NCI-H1436 treated with DMSO at 0.1 percent for 48 hours (cell line): ENCODE measurements at regions not wholly inside any gene's neighbourhood (a gene's known extent, or its start where the extent isn't known, plus 50 kb on each side); places are given as distances from the start of the nearest gene placed in this dataset.

Experiments used
- DNase-seq: peaks from one replicate; lab custom pipeline; 2025; lab: John Stamatoyannopoulos, UW

DNA sequence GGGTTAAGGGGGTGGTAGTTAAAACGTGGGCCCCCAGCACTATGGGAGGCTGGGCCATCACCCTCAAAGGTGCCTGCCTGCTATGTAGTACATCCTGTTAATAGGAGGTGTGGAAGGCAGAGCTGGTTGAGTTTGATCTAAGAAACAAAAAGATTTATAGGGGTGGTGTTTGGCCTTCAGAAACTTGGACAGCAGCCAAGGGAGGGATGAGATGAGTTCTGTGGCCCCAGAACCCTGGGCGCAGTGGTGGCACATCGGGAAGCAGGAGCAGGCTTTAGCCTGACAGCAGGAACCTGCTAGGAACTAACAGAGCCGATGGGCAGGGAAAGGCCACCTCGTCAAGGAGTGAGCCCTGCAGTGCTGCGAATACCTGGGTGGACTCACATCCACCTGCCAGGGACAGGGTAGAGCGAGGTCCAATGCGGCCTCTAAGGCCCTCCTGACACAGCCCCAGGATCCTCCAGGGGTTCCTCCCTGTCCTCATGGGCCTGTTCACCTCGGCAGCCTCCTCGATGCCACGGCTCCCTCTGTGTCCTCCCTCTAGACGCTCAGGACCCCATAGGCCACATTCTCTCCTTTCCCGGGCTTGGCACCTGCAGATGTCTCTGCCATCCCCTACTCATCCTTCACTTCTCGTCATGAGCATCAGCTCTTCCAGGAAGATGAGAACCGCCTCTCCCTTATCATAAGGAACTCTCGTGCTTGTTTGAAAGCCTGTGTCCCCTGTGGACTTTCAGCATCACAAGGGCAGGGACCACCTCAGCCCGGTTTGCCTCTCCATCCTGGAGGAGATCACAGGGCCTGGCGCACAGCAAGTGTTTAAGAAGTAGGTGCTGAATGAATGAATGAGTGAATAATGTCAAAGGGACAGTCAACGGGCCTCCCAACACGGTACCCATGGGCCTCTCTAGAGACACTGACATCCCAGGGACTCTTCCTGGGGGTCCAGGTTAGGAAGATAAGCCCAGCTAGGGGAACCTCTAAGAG, 103.5 kb upstream of the TNRC6C start:
- no peak for DNase-seq

DNA sequence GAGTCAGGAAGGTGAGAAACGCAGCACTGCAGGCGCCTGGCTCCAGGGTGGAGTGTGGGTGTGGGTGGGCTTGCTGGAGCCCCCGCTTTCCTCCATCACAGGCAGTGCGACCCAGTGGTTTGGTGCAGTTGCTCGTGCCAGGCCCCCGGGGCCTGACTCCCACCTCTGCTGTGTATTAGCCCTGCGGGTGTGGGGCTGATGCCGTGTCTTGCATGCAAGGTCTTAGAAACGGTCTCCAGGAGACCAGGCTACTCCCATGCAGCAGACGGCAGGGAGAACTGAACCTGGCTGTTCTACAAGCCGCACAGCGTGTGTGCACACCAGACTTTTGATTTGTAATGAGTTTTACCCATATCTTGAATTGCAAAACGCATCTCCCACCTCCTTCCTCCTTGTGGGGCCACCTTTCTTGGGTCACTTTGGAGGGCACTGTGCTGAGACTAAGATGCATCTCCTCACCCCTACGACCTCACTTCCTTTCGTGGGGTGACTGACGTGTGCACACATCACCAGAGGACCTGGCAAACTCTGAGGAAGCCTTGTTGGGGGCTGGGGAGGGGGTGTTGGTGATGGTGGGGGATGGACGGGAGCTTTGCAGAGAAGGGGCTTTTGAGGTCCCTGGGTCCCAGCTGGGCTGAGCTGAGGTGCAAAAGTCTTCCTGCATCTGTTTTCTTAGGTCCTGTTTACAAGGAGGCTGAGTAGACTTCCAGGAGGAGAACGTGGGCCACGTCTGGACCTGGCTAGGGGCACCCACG, 101.8 kb upstream of the TNRC6C start:
- DNase-seq, result no peak

DNA sequence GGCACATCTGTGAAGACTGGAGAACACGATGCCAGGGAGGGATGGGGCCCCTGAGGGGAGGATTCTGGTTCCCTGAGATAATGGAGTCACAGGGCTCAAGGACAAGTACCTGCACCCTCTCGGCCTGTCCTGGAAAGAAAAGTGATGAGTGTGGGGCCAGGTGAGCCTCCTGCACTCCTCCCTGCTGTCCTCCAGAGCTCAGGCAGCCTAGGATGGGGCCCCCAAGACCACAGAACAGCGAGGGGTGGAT, 101.3 kb upstream of the TNRC6C start:
- no peak for DNase-seq

DNA sequence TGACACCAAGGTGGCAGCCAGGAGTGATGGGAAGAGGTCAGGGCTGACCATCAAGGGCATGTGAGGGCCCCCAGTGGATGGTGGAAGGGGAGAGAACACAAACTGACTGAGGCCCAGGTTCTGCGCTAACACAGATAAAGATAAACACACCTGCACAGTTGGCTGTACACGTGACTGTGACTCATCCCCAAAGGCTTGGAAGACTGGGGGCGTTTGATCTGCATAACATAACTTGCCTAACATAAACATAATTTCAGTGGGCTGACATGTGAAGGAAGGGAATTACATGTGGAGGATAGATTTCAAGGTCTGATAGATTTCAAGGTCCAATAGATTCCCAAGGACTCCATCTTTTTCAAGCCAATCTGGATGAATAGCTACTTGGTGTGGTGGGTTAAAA, 100.9 kb upstream of the TNRC6C start:
- DNase-seq, result no peak

GRCh38 chr17:77858291-77859034, 100.0 kb upstream of the TNRC6C start:
- DNase-seq, result no peak

DNA sequence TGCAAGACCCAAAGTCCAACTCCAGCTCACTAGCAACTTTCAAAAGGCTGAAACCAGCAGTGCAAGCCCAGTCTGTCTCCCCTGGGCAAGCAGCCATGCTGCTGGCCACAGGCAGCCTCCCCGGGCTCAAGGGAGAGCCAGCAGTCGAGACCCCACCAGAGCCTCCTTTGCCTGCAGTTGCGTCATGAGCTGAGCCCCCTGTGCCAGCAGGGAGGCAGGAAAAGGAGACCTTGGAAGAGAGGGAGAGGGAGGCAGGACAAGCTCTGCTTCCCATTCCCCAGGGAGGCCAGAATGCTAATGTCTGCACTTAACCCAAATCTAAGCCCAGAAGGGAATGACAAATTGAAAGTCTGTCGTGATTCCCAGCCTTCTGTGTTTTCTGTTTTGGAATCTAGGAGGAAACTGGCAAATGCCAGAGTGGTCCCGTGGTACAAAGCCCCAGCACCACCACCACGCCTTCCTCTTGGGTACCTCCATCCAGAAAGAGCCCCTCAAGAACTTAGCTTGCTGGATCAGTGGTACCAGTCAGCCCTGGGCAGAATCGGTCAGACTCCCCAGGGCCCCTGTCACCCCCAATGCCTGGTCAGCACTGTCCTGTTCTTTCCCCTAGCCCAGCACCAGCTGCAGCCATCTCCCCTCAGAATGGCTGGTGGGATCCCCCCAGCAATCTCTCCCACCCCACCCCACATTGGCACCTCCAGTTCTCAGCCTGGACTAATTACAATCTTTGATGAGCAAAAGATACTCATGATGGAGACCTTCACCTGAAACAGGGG, 99.3 kb upstream of the TNRC6C start:
- DNase-seq, result no peak

DNA sequence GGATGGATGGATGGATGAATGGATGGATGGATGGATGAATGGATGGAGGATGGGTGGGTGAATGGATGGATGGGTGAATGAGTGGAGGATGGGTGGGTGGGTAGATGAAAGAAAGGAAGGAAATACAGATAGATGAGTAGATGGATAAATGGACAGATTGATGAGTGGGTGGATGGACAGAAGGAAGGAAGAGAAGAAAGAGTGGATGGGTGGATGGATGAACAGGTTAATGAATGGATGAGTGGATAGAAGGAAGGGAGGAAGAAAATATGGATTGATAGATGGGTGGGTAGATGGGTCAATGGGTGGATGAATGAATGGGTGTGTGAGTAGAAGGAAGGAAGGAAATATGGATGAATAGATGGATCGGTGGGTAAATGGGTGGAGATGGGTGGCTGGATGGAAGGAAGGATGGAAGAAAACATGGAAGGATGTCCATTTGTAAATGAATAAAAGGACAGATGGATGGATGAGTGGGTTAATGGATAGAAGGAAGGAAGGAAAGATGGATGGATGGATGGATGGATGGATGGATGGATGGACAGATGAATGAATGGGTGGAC, 97.3 kb upstream of the TNRC6C start:
- DNase-seq, result no peak

DNA sequence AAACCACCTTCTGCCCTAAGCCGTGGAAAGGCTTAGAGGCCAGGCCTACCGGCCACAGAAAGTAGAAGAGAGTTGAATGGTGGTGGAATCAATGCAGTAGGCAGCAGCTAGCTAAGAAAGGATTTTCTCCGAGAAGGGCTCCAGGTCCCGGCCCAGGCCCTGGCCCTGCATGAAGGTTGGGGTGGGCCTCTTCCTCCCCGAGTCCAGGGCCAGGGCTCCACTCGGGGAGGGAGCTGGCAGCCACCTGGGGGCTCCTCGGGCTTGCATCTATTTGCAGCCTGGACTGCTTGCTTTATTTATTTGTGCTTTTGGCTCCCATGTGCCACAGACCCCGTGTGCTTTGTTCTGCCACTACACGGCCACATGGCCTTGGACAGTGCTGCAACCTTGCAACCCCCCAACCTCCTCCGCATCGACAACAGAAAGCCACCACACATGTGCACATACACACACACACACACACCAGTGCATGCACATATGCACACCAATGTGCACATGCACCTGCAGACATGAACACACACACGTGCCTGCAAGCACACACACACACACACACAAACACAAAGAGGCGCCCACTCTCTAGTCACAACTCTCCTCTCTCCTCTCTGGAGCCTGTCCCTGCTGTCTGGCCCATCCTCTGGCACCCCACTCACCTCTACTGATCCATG, 96.4 kb upstream of the TNRC6C start:
- no peak for DNase-seq

GRCh38 chr17:77862890-77863813, 95.4 kb upstream of the TNRC6C start:
- DNase-seq, result no peak

DNA sequence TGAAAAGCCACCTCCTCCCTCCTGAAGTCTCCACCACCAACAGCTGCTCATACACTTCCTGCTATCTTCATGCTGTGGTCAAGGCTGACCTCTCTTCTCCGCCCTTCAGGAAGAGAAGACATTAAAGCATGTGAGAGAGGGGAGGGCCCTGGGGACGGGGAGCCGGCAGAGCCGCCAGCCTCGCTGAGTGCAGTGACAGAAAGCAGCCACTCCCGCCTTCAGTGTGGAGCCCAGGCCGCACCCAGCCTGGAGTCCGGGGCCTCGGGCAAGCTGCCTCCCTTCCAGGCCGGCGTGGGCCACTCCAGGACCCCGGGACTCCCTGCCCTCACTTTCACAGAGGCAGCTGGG, 94.7 kb upstream of the TNRC6C start:
- DNase-seq, result no peak

GRCh38 chr17:77864234-77865111, 94.0 kb upstream of the TNRC6C start:
- DNase-seq, result no peak

- no peak for DNase-seq
These were observed 93.3 kb upstream of the TNRC6C start for GRCh38 chr17:77865112-77865611.

- DNase-seq, result no peak
These were observed 92.8 kb upstream of the TNRC6C start for GRCh38 chr17:77865716-77866115.

GRCh38 chr17:77867308-77867781, 91.2 kb upstream of the TNRC6C start:
- no peak for DNase-seq

DNA sequence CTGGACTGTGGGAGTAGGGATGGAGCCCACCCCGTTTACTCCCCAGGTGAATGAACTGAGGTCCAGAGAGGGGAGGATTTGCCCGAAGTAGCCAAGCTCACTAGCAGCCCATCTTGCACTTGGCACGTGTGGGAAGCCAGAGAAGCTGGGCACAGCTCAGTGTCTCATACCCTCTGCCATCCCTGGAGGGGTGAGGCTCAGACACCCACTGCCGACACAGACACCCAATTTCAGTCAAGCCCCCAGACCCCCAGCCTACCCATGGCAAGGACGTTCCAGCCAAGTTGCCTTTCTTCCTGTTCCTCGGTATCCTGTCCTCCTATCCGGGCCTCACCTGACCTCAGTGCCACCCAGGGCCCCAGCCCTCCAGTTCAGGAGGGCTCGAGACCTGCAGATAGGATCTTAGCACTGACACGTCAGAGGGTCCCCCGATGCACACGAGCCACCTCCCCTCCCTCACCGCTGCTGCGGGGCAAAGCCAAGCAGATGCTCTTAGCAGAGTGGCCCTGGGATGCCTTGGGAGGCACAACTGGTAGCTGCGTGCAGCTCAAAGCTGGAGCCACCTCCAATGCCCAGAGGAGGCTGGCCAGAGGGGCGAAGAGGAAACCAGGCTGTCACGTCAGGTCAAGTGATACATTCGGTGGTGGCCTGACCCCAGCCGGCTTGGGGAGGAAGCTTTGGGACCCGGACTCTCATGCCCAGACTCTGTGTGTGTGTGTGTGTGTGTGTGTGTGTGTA, 90.4 kb upstream of the TNRC6C start:
- DNase-seq, result no peak

DNA sequence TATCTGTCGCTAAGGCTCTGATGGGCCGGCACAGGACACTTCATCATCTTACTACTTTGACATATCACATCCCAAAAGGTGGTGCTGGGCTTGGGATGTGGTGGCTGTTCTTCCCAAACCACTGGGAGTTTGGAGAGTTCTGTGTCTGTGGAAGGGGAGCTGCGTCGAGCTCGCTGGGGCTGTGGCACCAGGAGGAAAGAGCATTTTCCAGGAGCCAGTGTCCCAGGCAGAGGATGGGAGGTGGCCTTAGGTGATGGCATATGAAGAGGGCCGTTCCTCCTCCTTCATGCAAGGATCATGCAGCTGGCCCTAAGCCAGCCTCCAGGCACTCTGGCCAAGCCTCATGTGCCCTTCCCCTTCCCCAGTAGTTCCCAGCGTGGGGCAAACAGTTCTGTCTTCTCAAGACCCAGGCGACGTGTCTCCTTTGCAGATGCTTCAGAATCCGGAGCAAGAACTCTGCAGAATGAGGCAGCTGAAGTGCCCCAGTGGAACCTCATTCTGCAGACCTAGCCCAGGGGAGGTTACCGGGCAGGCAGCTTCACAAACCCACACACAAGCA, 89.4 kb upstream of the TNRC6C start:
- no peak for DNase-seq

GRCh38 chr17:77869665-77870132, 88.8 kb upstream of the TNRC6C start:
- DNase-seq, result no peak

- no peak for DNase-seq
These were observed 86.3 kb upstream of the TNRC6C start for GRCh38 chr17:77872199-77872598.
